HG03575 (cell line): ENCODE measurements at regions not wholly inside any gene's neighbourhood (a gene's known extent, or its start where the extent isn't known, plus 50 kb on each side); places are given as distances from the start of the nearest gene placed in this dataset.
"Not testable (repeated sequence)": the region's sequence is repeated elsewhere in the genome, so short reads cannot be mapped to it uniquely, and the experiment has no call there.

Experiments
- ATAC-seq: cut with Tn5 transposase; IDR thresholded peaks from one replicate; pipeline ENCODE4 v1.9.1; 2021; ENCODE audit not compliant: unreplicated experiment, insufficient number of reproducible peaks, low FRiP score; ENCODE audit errors: extremely low read depth

DNA sequence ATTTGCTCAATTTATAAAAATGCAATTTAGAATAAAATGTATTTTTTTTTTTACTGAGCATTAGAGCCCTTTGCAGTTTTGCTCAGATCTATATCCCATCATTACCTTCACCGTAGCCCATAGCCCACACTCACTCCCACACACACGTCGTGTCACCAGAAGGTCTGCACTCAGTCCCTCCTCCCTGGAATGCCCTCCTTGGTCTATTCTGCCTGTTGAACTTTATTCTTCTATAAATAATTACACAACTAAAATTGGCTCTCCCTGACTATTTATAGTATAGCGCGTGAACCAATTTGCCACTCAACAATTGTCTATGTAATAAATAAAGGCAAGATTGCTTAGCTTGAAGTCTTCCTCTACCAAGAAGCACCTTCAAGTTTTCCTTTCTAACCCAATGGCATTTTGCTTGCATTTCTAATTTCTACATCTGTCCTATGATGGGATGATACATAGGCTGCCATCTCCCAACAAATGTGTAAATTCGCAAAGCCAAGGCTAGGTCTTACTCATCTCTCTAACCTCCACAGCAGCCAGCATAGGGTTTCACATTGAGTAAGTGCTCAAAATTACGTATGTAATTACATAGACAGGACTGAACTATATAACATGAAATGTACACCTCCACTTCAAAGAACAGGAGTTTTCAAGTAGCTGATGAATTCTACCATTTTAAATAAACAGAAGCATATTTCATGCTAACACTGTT is 172.0 kb upstream of the HES1 start:
- peak; percentile 93 for ATAC-seq

DNA sequence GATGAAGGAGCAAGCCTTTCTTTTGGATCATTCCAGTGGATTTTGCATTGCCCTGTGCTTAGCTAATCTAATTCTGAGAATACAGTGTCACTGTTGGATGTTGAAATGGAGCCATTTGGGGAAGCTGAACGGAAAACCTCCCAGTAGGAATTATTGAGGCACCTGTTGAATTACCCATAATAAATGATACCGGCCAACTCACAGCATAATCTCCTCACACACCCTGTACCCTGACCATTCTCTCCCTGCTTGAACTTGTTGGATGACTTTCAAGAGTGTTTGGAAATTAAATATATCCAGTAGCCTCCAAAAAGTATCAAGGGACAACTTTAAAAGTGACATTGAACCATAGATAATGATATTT is 171.4 kb upstream of the HES1 start:
- ATAC-seq: no peak

DNA sequence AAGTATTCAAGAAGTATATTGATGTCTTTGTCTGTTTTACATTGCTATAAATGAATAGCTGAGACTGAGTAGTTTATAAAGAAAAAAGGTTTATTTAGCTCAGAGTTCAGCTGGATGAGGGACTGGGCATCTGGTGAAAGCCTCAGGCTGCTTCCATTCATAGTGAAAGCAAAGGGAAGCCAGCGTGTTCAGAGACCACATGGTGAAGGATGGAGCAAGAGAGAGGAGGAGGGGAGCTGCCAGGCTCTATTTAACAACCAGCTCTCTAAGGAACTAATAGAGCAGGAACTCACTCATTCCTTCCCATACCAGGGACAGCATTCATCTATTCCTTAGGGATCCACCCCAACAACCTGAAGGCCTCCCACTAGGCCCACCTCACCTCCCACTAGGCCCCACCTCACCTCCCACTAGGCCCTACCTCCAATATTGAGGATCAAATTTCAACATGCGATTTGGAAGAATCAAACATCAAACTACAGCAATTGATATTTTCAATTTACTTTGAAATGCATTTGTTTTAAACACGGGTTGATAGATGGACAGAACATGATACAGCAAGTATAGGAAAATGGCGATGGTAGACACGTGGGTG is 167.5 kb upstream of the HES1 start:
- no peak for ATAC-seq

- not testable (repeated sequence) for ATAC-seq
Measured at GRCh38 chr3:193970131-193970772, 165.7 kb upstream of the HES1 start.

GRCh38 chr3:193970773-193971206 is 165.2 kb upstream of the HES1 start:
- ATAC-seq: peak; percentile 19

- peak; percentile 44 for ATAC-seq
Measured at GRCh38 chr3:193971261-193971751, 164.6 kb upstream of the HES1 start.

GRCh38 chr3:193971966-193972365 is 164.0 kb upstream of the HES1 start:
- ATAC-seq: no peak

GRCh38 chr3:193972832-193973231 is 163.1 kb upstream of the HES1 start:
- ATAC-seq: no peak

- no peak for ATAC-seq
Measured at GRCh38 chr3:193974191-193974652, 161.7 kb upstream of the HES1 start.

DNA sequence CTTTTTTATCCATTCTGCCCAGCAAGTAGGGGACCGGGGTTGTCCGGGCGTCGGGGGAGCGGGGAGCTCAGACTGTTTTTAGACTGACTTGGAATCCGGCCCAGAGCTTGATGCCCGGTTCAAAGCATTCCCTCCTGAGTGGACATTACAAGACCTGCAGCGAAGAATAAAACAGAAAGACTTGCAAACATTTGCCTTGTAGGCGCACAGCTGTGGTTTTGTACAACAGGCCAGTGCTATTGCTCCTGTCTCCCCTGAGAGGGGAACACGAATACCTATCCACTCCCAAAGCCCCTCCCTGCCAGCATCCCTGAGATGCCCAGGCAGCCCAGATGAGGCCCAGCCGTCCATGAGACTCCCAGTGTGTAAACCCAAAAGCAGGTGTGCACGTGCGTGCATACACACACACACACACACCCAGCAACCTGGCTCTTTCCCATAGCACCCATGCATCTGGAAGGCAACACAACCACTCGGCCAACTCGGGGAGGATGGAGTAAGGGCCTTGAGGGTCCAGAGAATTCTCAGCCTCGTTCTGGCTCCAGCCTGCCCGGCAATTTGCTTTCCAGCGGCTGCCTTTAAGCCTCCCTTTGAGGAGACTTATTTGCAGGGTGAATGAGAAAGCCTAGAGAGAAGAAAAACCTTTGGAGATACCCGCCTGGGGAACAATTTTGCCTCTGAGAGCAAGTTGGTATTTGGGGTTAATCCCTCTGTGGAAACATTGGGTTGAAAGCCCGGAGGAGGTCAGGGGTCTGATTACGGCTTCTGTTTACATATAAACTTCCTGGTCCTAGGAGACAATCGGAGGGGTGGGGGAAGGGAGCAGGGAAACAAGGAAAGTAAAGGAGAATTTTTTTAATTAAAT is 161.0 kb upstream of the HES1 start:
- no peak for ATAC-seq

GRCh38 chr3:193977622-193978021 is 158.3 kb upstream of the HES1 start:
- no peak for ATAC-seq

DNA sequence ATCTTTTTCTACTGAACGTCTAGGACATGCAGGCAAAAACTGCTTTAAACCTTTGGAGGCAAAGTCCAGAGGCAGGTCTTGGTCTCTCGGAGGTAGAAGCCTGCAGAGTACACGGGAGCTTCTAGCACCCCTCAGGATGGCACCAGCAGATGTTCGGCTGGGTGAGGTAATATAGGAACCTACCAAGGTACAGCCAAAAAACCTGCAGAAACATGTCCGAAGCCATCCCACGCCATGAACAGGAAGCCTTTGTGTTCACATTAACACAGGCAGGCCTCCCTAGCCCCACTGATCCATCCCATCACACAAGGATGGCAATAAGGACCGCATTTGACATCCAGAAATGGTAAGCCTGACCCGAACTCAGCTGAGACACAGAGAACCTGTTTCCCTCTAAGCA is 157.9 kb upstream of the HES1 start:
- no peak for ATAC-seq

- ATAC-seq: no peak
Measured at GRCh38 chr3:193978486-193978885, 157.5 kb upstream of the HES1 start.

- no peak for ATAC-seq
Measured at GRCh38 chr3:193980326-193980725, 155.6 kb upstream of the HES1 start.

GRCh38 chr3:193980905-193981304 is 155.0 kb upstream of the HES1 start:
- ATAC-seq: no peak

DNA sequence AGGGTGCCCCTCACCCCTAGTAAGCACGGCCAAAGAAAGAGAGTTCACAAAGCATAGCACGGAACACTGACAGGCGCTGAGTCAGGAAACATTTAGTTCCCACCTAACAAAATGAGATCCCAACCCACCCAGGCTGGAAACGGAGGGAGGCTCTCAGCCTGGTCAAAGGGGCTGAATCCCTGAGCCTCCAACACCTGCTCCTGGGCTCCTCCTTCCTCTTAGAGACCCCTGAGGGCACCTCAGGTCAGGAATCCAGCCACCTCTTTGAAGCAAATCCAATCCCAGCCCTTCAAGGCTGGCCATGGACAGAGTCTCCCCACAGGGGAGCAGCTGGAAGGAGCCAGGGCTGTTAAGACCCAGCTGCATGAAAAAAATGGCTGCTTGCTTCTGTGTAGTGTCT is 154.4 kb upstream of the HES1 start:
- no peak for ATAC-seq

DNA sequence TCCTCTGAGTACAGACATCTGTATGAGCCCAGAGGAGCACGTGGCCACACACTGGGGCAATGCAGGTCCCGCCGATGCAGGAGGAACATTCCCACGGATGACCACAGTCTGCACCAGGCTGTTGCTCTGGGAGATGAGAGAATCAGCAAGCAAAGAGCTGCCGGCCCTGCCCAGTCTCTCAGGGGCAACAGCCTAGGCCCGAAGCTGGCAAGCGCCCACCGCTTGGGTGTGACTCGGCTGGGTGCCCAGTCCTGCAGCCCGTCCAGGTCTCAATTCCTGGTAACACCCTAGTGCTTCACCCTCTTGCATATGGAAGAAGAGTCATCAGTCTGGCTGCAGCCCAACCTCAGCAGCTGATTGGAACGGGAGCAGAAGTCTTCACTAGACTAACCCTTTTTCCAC is 153.7 kb upstream of the HES1 start:
- ATAC-seq: no peak

- no peak for ATAC-seq
Measured at GRCh38 chr3:193983846-193984818, 151.8 kb upstream of the HES1 start.
